Breast epithelium (tissue), 3 donors: ENCODE measurements at regions not wholly inside any gene's neighbourhood (a gene's known extent, or its start where the extent isn't known, plus 50 kb on each side); places are given as distances from the start of the nearest gene placed in this dataset.

Experiments used
- POLR2A ChIP-seq: fragments of 450-650 bp; IDR thresholded peaks from one replicate; pipeline ENCODE4 v1.6.1; 2016; ENCODE audit warnings: antibody characterized with exemption, mild to moderate bottlenecking, moderate library complexity
- TF ChIP-seq, protein P1 (sequence below), 3 donors: fragments of 450-650 bp; IDR thresholded peaks; one replicate each; pipeline ENCODE4 v1.5.1; 2016 to 2017; ENCODE audit warnings: antibody characterized with exemption in 3 of 3, mild to moderate bottlenecking in 3 of 3, moderate library complexity in 3 of 3

DNA sequence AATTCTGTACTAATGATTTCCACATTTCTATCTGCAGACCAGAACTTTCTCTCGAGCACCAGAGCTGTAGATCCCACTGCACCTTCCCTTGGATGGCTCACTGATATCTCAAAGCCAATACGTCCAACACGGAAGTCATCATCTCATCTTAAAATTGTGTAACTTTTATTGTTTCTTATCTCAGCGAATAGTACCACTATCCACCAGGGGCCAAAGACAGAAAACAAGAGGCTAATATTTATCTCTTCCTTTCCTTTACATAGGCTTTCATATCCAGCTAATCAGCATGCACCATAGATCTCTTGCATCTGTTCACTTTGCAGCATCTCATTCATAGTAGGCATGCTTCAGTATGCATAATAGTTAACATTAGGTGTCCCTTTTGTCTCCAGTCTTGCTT is 303.6 kb downstream of the PTPRC start:
- TF ChIP-seq POLR2A = no peak
- TF ChIP-seq, protein P1, sequence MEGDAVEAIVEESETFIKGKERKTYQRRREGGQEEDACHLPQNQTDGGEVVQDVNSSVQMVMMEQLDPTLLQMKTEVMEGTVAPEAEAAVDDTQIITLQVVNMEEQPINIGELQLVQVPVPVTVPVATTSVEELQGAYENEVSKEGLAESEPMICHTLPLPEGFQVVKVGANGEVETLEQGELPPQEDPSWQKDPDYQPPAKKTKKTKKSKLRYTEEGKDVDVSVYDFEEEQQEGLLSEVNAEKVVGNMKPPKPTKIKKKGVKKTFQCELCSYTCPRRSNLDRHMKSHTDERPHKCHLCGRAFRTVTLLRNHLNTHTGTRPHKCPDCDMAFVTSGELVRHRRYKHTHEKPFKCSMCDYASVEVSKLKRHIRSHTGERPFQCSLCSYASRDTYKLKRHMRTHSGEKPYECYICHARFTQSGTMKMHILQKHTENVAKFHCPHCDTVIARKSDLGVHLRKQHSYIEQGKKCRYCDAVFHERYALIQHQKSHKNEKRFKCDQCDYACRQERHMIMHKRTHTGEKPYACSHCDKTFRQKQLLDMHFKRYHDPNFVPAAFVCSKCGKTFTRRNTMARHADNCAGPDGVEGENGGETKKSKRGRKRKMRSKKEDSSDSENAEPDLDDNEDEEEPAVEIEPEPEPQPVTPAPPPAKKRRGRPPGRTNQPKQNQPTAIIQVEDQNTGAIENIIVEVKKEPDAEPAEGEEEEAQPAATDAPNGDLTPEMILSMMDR (IDR thresholded peaks at IDR 0.05) = no peak
